Thymus (tissue), 11 donors: ENCODE measurements at regions not wholly inside any gene's neighbourhood (a gene's known extent, or its start where the extent isn't known, plus 50 kb on each side); places are given as distances from the start of the nearest gene placed in this dataset.

Experiments used
- DNase-seq, 9 donors: peaks; one replicate each; pipeline ENCODE4 v3.0.0-alpha.2; 2013; ENCODE audit warnings: low spot score in 9 of 9, low read depth in 6 of 9, missing footprints in 1 of 9
- H3K27ac ChIP-seq, 2 donors: one replicate each; pipeline ENCODE4 v1.5.1; 2013; ENCODE audit warnings: control low read depth in 1 of 2, low read depth in 1 of 2, low read length in 1 of 2, mild to moderate bottlenecking in 1 of 2, moderate library complexity in 1 of 2
- H3K27me3 ChIP-seq, 2 donors: one replicate each; pipeline ENCODE4 v1.5.1; 2013; ENCODE audit warnings: low read length in 1 of 2; ENCODE audit not compliant: control insufficient read depth in 2 of 2, insufficient read depth in 1 of 2
- H3K36me3 ChIP-seq, 2 donors: one replicate each; pipeline ENCODE4 v1.5.1; 2013; ENCODE audit warnings: low read length in 1 of 2, mild to moderate bottlenecking in 1 of 2, moderate library complexity in 1 of 2; ENCODE audit not compliant: control insufficient read depth in 2 of 2, insufficient read depth in 2 of 2
- H3K4me1 ChIP-seq, 2 donors: one replicate each; pipeline ENCODE4 v1.5.1; 2013; ENCODE audit warnings: low read length in 2 of 2; ENCODE audit not compliant: control insufficient read depth in 2 of 2, insufficient read depth in 2 of 2
- H3K4me3 ChIP-seq, 2 donors: one replicate each; pipeline ENCODE4 v1.5.1; 2013; ENCODE audit warnings: low read length in 2 of 2, control low read depth in 1 of 2, mild to moderate bottlenecking in 1 of 2
- H3K9me3 ChIP-seq, 2 donors: one replicate each; pipeline ENCODE4 v1.5.1; 2013; ENCODE audit warnings: low read length in 1 of 2, mild to moderate bottlenecking in 1 of 2; ENCODE audit not compliant: control insufficient read depth in 2 of 2, insufficient read depth in 1 of 2
- WGBS: extraction: QIAGEN DNeasy Blood & Tissue Kit; methylation state at CpG from one replicate; pipeline ENCODE4 v1.1.7; 2013; 5-methylcytosine and 5-hydroxymethylcytosine counted together
- donor health status: healthy.

GRCh38 chr2:41937464-41937906, 110.3 kb upstream of the PKDCC start:
- H3K4me3 ChIP-seq: no peak overlapping the region
- DNase-seq: no peak
- peaks cover 0 to 15% of the 10 kb centered on the region in 2 donors for H3K4me1 ChIP-seq
- 87% methylated on average over 5 of the region's 5 CpGs for WGBS
- H3K27me3 ChIP-seq: peaks cover 0 to 3% of the 10 kb centered on the region in 2 donors
- no peaks in the 10 kb centered on the region for H3K36me3 ChIP-seq
- no peaks in the 10 kb centered on the region for H3K9me3 ChIP-seq
- H3K27ac ChIP-seq: no peak overlapping the region

- Histone ChIP-seq H3K9me3 (no peaks in the 10 kb centered on the region), H3K36me3 (no peaks in the 10 kb centered on the region), H3K4me3 (no peak overlapping the region), H3K27ac (no peak overlapping the region), H3K27me3 (peaks cover 0 to 3% of the 10 kb centered on the region in 2 donors), H3K4me1 (peaks cover 0 to 15% of the 10 kb centered on the region in 2 donors)
- peak in 1 of 9 donors; percentile 9 for DNase-seq
- 75% methylated on average over 9 of the region's 9 CpGs for WGBS
These were observed 109.7 kb upstream of the PKDCC start for GRCh38 chr2:41937921-41938708.

GRCh38 chr2:41940060-41940744, 107.6 kb upstream of the PKDCC start:
- no peaks in the 10 kb centered on the region for H3K9me3 ChIP-seq
- H3K4me1 ChIP-seq: peaks cover 0 to 7% of the 10 kb centered on the region in 2 donors
- H3K4me3 ChIP-seq: no peak overlapping the region
- 91% methylated on average over 8 of the region's 8 CpGs for WGBS
- no peak for DNase-seq
- no peak overlapping the region for H3K27ac ChIP-seq
- H3K36me3 ChIP-seq: no peaks in the 10 kb centered on the region
- peaks cover 0 to 3% of the 10 kb centered on the region in 2 donors for H3K27me3 ChIP-seq

GRCh38 chr2:41940745-41941063, 107.1 kb upstream of the PKDCC start:
- no peak for DNase-seq
- 70% methylated on average over 6 of the region's 6 CpGs for WGBS
- H3K4me1 ChIP-seq: peaks cover 0 to 7% of the 10 kb centered on the region in 2 donors
- no peak overlapping the region for H3K27ac ChIP-seq
- peaks cover 0 to 3% of the 10 kb centered on the region in 2 donors for H3K27me3 ChIP-seq
- H3K36me3 ChIP-seq: no peaks in the 10 kb centered on the region
- H3K9me3 ChIP-seq: no peaks in the 10 kb centered on the region
- no peak overlapping the region for H3K4me3 ChIP-seq

GRCh38 chr2:41941831-41942230, 106.0 kb upstream of the PKDCC start:
- H3K36me3 ChIP-seq: no peaks in the 10 kb centered on the region
- DNase-seq: no peak
- H3K9me3 ChIP-seq: no peaks in the 10 kb centered on the region
- 82% methylated on average over 3 of the region's 3 CpGs for WGBS
- H3K27me3 ChIP-seq: peaks cover 0 to 3% of the 10 kb centered on the region in 2 donors
- no peak overlapping the region for H3K27ac ChIP-seq
- H3K4me1 ChIP-seq: peaks cover 0 to 7% of the 10 kb centered on the region in 2 donors
- no peak overlapping the region for H3K4me3 ChIP-seq

- Histone ChIP-seq H3K4me1 (peaks cover 0 to 7% of the 10 kb centered on the region in 2 donors), H3K36me3 (no peaks in the 10 kb centered on the region), H3K27ac (no peak overlapping the region), H3K9me3 (no peaks in the 10 kb centered on the region), H3K4me3 (no peak overlapping the region), H3K27me3 (peaks cover 0 to 3% of the 10 kb centered on the region in 2 donors)
- no peak for DNase-seq
These were observed 105.5 kb upstream of the PKDCC start for GRCh38 chr2:41942278-41942677.

- H3K27ac ChIP-seq: no peak overlapping the region
- 97% methylated on average over 1 of the region's 1 CpG for WGBS
- H3K4me1 ChIP-seq: peaks cover 0 to 4% of the 10 kb centered on the region in 2 donors
- DNase-seq: no peak
- peaks cover 0 to 9% of the 10 kb centered on the region in 2 donors for H3K27me3 ChIP-seq
- H3K9me3 ChIP-seq: no peaks in the 10 kb centered on the region
- H3K4me3 ChIP-seq: no peak overlapping the region
- no peaks in the 10 kb centered on the region for H3K36me3 ChIP-seq
These were observed 104.7 kb upstream of the PKDCC start for GRCh38 chr2:41943159-41943558.

- peaks cover 2 to 7% of the 10 kb centered on the region in 2 donors for H3K27me3 ChIP-seq
- no peaks in the 10 kb centered on the region for H3K36me3 ChIP-seq
- H3K27ac ChIP-seq: no peak overlapping the region
- H3K4me1 ChIP-seq: no peaks in the 10 kb centered on the region
- H3K9me3 ChIP-seq: no peaks in the 10 kb centered on the region
- 94% methylated on average over 9 of the region's 9 CpGs for WGBS
- H3K4me3 ChIP-seq: no peak overlapping the region
- no peak for DNase-seq
These were observed 103.5 kb upstream of the PKDCC start for GRCh38 chr2:41944220-41944880.
